Epithelial cell of esophagus (primary cell): ENCODE measurements at regions not wholly inside any gene's neighbourhood (a gene's known extent, or its start where the extent isn't known, plus 50 kb on each side); places are given as distances from the start of the nearest gene placed in this dataset.

Source experiments
- DNase-seq: peaks from one replicate; pipeline ENCODE4 v3.0.0; 2010; ENCODE audit warnings: low read depth
- H3K4me3 ChIP-seq: 2 replicates; pipeline ENCODE4 v1.5.1; 2011; ENCODE audit warnings: mild to moderate bottlenecking, low read length, control low read depth
- TF ChIP-seq, protein P1 (sequence below): IDR thresholded peaks from 2 replicates; pipeline ENCODE4 v1.5.1; 2011; ENCODE audit warnings: low read depth, mild to moderate bottlenecking, low read length, control low read depth, inconsistent platforms; ENCODE audit not compliant: insufficient read depth; ENCODE audit errors: missing control alignments

DNA sequence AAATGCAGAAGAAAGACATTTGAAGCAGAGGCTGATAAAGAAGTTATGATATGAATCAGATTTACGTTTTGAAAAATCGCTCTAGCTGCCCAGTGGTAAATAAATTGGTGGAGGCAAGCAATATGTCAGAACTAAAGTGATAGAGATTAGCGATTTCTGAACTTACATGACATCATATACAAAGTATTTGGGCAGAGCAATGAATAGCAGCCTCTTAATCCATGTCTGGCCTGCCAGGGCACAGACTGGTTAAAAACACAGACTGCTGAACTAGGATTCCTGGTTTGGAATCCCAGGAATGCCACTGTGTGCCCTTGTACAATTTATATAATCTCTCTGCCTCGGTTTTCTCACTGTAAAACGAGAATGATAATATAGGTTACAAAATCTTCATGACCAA, 243.1 kb upstream of the SETMAR start:
- TF ChIP-seq, protein P1, sequence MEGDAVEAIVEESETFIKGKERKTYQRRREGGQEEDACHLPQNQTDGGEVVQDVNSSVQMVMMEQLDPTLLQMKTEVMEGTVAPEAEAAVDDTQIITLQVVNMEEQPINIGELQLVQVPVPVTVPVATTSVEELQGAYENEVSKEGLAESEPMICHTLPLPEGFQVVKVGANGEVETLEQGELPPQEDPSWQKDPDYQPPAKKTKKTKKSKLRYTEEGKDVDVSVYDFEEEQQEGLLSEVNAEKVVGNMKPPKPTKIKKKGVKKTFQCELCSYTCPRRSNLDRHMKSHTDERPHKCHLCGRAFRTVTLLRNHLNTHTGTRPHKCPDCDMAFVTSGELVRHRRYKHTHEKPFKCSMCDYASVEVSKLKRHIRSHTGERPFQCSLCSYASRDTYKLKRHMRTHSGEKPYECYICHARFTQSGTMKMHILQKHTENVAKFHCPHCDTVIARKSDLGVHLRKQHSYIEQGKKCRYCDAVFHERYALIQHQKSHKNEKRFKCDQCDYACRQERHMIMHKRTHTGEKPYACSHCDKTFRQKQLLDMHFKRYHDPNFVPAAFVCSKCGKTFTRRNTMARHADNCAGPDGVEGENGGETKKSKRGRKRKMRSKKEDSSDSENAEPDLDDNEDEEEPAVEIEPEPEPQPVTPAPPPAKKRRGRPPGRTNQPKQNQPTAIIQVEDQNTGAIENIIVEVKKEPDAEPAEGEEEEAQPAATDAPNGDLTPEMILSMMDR: no peak
- no peak overlapping the region for H3K4me3 ChIP-seq
- peak; percentile 24 for DNase-seq

DNA sequence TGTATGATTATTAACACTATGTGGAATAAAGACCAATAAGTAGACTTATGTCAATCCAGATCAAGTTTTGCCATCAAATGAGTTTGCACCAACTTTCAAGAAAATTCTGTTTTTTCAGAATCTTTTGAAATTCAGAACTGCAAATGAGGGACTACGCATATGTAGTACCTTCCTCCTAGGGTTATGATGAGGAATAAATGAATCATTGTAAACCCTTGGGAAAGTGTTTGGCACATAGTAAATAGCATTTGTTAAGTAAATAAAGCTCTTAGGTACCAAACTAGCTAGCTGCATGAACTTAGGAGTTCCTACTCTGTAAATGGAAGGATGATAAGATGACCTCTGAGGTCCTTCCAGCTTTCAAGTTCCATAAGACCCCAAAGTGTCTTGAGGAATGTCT, 242.6 kb upstream of the SETMAR start:
- H3K4me3 ChIP-seq: no peak overlapping the region
- TF ChIP-seq, protein P1: no peak
- no peak for DNase-seq

DNA sequence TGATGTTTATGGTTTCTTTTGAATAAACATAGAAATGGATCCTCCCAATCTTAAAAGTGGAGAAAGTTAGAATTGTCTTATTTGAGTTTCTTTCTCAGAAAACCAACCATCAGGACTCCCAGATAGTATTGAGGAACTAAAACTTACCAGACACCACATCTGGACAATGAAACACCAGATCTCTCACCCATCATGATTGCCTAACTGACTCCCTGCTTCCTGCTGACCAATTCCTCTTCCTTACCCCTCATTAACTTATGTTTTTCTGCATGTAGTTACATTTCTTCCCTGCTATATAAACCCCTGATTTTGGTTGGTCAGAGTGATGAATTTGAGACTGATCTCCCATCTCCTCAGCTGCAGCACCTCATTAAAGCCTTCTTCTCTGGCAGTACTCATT, 242.0 kb upstream of the SETMAR start:
- TF ChIP-seq, protein P1: no peak
- DNase-seq: no peak
- H3K4me3 ChIP-seq: no peak overlapping the region

DNA sequence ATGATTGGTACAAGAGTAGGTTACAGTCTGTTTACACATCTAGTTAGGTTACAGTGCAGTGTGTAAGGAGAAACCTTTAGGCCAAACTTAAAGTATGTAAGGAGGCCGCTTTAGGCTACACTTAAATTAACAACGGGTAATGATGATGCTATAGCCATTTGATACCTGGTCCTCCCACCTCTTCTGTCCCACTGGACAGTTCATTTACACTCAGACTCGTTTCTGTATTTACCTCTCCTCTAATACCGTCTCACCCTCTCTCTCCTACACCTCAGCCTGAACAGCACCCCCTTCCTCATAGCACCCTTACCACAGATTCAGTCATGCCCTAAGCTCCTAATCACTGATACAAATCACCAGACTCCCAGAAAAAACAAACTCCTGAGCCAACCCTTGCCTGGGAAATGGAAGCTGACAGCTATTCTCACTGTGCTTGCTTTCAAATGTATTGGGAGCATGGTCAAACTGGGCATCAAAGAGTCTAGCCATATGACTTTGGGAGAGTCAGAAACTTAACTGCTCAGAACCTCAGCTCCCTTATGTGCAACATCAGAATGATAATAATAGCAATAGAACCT, 241.3 kb upstream of the SETMAR start:
- H3K4me3 ChIP-seq: no peak overlapping the region
- TF ChIP-seq, protein P1: no peak
- DNase-seq: no peak

DNA sequence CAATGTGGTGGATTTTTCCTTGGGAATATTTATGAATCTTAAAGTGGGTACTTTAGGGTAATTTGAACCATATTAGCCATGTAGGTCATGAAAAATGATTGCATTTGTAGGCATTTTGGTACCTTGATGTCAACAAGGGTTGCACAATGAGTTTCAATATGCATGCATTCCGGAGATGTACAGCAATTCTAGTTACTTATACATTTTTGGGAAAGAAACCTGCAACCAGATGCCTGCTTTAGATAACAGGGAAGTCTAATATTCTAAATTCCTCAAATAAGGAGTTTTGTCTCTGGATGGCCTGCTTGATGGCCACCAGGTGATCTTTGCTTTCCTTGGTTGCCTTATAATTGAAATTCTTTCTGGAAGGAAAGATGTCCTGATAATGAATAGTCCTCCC, 240.5 kb upstream of the SETMAR start:
- no peak for DNase-seq

DNA sequence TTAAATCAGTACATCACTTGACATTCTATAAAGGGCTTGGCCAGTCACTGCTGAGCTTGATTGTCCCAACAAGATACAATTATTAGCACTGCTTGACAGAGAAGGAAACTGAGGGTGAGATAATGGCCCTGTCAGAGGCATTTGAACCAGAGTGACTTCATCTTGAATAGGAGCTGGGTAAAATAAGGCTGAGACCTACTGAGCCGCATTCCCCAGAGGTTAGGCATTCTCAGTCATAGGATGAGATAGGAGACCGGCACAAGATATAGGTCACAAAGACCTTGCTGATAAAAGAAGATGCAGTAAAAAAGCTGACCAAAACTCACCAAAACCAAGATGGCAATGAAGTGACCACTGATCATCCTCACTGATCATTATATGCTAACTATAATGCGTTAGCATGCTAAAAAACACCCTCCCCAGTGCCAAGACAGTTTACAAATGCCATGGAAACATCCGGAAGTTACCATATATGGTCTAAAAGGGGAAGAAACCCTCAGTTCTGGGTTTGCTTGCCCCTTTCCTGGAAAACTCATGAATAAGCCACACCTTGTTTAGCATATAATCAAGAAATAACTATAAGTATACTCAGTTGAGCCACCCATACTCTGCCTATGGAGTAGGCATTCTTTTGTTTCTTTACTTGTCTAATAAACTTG, 239.1 kb upstream of the SETMAR start:
- TF ChIP-seq, protein P1: no peak
- peak; percentile 2 for DNase-seq
- H3K4me3 ChIP-seq: no peak overlapping the region

More for the DNA sequence above, 240.5 kb upstream of the SETMAR start:
- H3K4me3 ChIP-seq: no peak overlapping the region
- TF ChIP-seq, protein P1: no peak

DNA sequence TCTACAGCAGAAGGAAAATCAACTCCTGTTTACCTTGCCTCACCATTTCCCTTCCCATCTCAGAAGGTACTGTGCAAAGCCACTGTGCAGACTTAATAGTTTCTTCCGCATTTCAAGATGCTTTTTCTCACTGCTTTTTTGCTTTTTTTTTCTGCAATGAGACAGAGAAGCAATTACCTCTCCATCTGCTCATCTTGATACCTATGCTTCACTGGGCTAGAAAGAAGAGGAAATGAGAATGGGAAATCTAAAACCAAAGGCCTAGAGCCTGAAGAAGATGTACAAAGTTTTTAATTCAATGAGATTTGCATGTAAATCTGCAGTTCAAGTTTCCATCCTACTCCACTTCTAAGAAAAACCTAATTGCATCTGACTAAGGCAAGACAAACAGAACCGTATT, 238.1 kb upstream of the SETMAR start:
- H3K4me3 ChIP-seq: no peak overlapping the region
- TF ChIP-seq, protein P1: no peak

More for the DNA sequence above, 238.1 kb upstream of the SETMAR start:
- no peak for DNase-seq
